ENCODE measurements at regions not wholly inside any gene's neighbourhood (a gene's known extent, or its start where the extent isn't known, plus 50 kb on each side); places are given as distances from the start of the nearest gene placed in this dataset.

GRCh38 chr6:156410649-156411048 is 366.5 kb upstream of the ARID1B start:
- POLR2A ChIA-PET (ENCODE audit: low non-redundant PET), result no interaction called here
- TF ChIP-seq, protein P1, sequence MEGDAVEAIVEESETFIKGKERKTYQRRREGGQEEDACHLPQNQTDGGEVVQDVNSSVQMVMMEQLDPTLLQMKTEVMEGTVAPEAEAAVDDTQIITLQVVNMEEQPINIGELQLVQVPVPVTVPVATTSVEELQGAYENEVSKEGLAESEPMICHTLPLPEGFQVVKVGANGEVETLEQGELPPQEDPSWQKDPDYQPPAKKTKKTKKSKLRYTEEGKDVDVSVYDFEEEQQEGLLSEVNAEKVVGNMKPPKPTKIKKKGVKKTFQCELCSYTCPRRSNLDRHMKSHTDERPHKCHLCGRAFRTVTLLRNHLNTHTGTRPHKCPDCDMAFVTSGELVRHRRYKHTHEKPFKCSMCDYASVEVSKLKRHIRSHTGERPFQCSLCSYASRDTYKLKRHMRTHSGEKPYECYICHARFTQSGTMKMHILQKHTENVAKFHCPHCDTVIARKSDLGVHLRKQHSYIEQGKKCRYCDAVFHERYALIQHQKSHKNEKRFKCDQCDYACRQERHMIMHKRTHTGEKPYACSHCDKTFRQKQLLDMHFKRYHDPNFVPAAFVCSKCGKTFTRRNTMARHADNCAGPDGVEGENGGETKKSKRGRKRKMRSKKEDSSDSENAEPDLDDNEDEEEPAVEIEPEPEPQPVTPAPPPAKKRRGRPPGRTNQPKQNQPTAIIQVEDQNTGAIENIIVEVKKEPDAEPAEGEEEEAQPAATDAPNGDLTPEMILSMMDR (conservative IDR thresholded peaks at IDR 0.05; ENCODE audit: low read depth), result no peak
- CTCF ChIA-PET, result interaction anchor here (0.6 kb wide), 1 partner anchor 8 kb away, joined by 3 read pairs; no protein-coding TSS in a partner anchor
- no peak for DNase-seq (ENCODE audit: low spot score)
- H3K27ac ChIP-seq, result no peak overlapping the region

GRCh38 chr6:156408655-156409054 is 368.5 kb upstream of the ARID1B start:
- no peak for DNase-seq (ENCODE audit: low spot score)
- POLR2A ChIA-PET (ENCODE audit: low non-redundant PET), result no interaction called here
- TF ChIP-seq, protein P1 (conservative IDR thresholded peaks at IDR 0.05; ENCODE audit: low read depth), result no peak
- CTCF ChIA-PET, result no interaction called here
- H3K27ac ChIP-seq, result no peak overlapping the region

DNA sequence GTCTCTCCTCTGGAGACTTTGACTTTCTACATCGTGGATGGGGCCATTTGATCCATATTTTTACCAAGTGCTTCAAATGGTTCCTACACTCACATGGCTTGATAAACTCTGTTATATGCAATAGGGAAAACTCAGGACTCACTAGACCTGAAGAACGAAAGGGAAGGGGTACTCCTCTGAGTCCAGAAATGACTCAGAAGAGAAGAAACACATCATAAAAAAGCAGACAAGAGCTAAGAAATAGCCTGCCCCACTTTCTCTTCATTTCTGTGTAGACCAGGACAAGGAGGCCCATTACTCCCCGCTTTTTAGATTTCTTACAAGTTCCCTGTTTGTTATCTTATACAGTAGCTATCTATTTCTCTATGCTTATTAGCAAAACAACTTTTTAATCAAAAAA is 369.8 kb upstream of the ARID1B start:
- H3K27ac ChIP-seq, result no peak overlapping the region
- ChIA-PET POLR2A (ENCODE audit: low non-redundant PET) (no interaction called here), CTCF (no interaction called here)
- DNase-seq (ENCODE audit: low spot score), result no peak
- TF ChIP-seq, protein P1 (conservative IDR thresholded peaks at IDR 0.05; ENCODE audit: low read depth), result no peak

- TF ChIP-seq, protein P1 (conservative IDR thresholded peaks at IDR 0.05; ENCODE audit: low read depth), result no peak
- POLR2A ChIA-PET (ENCODE audit: low non-redundant PET), result no interaction called here
- H3K27ac ChIP-seq, result no peak overlapping the region
- DNase-seq (ENCODE audit: low spot score), result no peak
- CTCF ChIA-PET, result no interaction called here
Observed at GRCh38 chr6:156406688-156407087, 370.5 kb upstream of the ARID1B start.

GRCh38 chr6:156406099-156406498 is 371.1 kb upstream of the ARID1B start:
- H3K27ac ChIP-seq, result no peak overlapping the region
- TF ChIP-seq, protein P1 (conservative IDR thresholded peaks at IDR 0.05; ENCODE audit: low read depth), result no peak
- POLR2A ChIA-PET (ENCODE audit: low non-redundant PET), result no interaction called here
- no peak for DNase-seq (ENCODE audit: low spot score)
- CTCF ChIA-PET, result no interaction called here

DNA sequence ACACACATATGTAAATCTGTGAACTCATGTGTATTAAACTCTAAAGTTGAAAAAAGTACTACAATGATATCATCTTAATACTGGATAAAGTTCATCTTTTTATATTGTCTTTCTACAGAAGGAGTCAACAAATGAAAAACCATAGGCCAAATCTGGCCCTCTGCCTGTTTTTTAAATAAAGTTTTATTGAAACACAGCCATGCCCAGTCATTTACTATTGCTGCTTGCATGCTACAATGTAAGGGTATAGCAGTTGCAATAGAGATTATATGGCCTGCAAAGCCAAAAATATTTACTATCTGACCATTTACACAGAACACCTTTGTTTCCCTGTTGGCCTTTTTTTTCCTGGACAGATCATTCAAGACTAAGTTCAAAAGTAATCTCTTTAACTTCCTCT is 374.6 kb upstream of the ARID1B start:
- ChIA-PET CTCF (no interaction called here), POLR2A (ENCODE audit: low non-redundant PET) (no interaction called here)
- DNase-seq (ENCODE audit: low spot score), result no peak
- TF ChIP-seq, protein P1 (conservative IDR thresholded peaks at IDR 0.05; ENCODE audit: low read depth), result no peak
- no peak overlapping the region for H3K27ac ChIP-seq

DNA sequence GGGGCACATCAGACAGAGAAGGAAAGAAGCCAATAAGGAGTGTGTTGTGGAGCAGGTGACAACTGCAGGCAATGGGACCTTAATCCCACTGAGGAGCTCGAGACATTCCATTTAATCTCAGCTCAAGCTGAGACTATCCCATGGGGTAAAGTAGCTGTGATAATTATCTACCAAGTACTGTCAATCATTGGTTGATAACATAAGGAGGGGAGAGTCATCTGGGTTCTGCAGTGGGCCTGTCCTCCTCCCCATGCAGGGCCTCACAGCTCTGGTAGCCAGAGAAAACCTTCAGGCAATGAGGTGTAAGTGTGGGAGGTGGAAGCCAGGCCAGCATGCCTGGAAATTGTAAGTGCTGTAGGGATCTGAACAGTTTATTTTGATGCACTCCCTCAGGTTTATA is 375.0 kb upstream of the ARID1B start:
- TF ChIP-seq, protein P1 (conservative IDR thresholded peaks at IDR 0.05; ENCODE audit: low read depth), result no peak
- H3K27ac ChIP-seq, result no peak overlapping the region
- DNase-seq (ENCODE audit: low spot score), result no peak
- ChIA-PET POLR2A (ENCODE audit: low non-redundant PET) (no interaction called here), CTCF (no interaction called here)

Measured in RWPE1 (cell line).